ENCODE measurements at regions not wholly inside any gene's neighbourhood (a gene's known extent, or its start where the extent isn't known, plus 50 kb on each side); places are given as distances from the start of the nearest gene placed in this dataset.
A peak's percentile ranks its signal among the peaks of the same experiment; 100 is the strongest.

- DNase-seq (no peak), ATAC-seq (no peak)
- Histone ChIP-seq H3K4me1 (peaks cover 29% of the 10 kb centered on the region), H3K27me3 (no peaks in the 10 kb centered on the region), H3K27ac (no peak overlapping the region), H3K4me3 (no peak overlapping the region), H3K9me3 (no peaks in the 10 kb centered on the region), H3K36me3 (replicated peaks in 1 of 2; ENCODE audit: insufficient read depth in 1 of 2, low read depth in 2 of 2) (no peaks in the 10 kb centered on the region)
- intact Hi-C loops (cut with DNase I): no loop called here
- TF ChIP-seq POLR2A (IDR thresholded peaks at IDR 0.05): no peak
- TF ChIP-seq CTCF (IDR thresholded peaks at IDR 0.05): no peak
- 67 to 80% methylated on average over 5 of the region's 5 CpGs for WGBS, 2 donors
Measured at GRCh38 chr1:214220891-214221290, 60.1 kb upstream of the SMYD2 start.

DNA sequence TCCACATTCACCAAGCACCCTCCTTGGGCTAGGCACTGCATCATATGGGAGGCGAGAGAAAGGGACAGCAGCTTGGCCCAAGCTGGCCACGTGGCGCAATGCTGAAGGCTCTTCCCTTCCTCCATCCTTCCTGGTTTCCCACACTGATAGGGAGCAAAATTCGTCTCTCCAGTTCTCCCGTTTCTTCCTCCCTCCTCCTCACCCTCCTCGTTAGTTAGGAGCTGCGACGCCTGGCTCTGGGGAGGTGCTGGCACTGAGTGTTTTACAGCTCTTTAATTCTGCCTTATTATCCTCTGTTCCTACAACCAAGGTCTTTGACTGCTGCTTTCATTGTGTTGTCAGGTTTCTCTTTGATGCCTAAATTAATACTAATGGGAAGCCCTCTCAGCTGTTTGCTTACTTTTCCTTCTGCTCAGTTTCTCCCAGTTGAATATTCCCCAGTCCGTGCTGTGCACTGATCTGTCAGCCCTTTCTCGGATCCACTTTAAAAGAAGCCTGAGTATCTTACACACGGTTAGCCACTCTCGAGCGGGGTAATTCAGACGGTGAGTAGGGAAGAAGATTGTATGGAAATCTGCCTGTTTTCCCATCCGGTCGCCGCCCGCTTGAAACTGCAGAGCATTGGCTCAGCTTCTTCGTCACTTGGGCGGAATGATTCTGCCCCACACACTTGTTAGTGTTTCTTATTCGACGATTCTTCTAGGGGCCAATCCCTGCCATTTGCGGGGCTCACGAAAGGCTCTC lies 56.2 kb upstream of the SMYD2 start:
- intact Hi-C loops (cut with DNase I): no loop called here
- H3K9me3 ChIP-seq: no peaks in the 10 kb centered on the region
- H3K27ac ChIP-seq: no peak overlapping the region
- H3K4me1 ChIP-seq: peaks cover 8% of the 10 kb centered on the region
- DNase-seq: peak in 2 of 4 donors; percentile 11 to 15
- H3K36me3 ChIP-seq (replicated peaks in 1 of 2; ENCODE audit: insufficient read depth in 1 of 2, low read depth in 2 of 2): no peaks in the 10 kb centered on the region
- H3K4me3 ChIP-seq: no peak overlapping the region
- TF ChIP-seq CTCF (IDR thresholded peaks at IDR 0.05) (no peak), POLR2A (IDR thresholded peaks at IDR 0.05) (no peak)
- H3K27me3 ChIP-seq: no peaks in the 10 kb centered on the region
- peak; percentile 48 for ATAC-seq
- 14 to 15% methylated on average over 24 of the region's 24 CpGs for whole genome bisulfite sequencing, 2 donors

GRCh38 chr1:214228976-214229375 lies 52.0 kb upstream of the SMYD2 start:
- WGBS, 2 donors: 81 to 83% methylated on average over 3 of the region's 3 CpGs
- no peaks in the 10 kb centered on the region for H3K36me3 ChIP-seq (replicated peaks in 1 of 2; ENCODE audit: insufficient read depth in 1 of 2, low read depth in 2 of 2)

GRCh38 chr1:214229736-214230135 lies 51.2 kb upstream of the SMYD2 start:
- Histone ChIP-seq H3K36me3 (replicated peaks in 1 of 2; ENCODE audit: insufficient read depth in 1 of 2, low read depth in 2 of 2) (no peaks in the 10 kb centered on the region), H3K27ac (no peak overlapping the region), H3K27me3 (no peaks in the 10 kb centered on the region), H3K4me3 (no peak overlapping the region), H3K4me1 (peaks cover 3% of the 10 kb centered on the region), H3K9me3 (no peaks in the 10 kb centered on the region)
- ATAC-seq (no peak), DNase-seq (no peak)
- intact Hi-C loops (cut with DNase I): no loop called here
- WGBS, 2 donors: 83 to 87% methylated on average over 4 of the region's 4 CpGs
- TF ChIP-seq CTCF (IDR thresholded peaks at IDR 0.05): no peak
- TF ChIP-seq POLR2A (IDR thresholded peaks at IDR 0.05): no peak

More at GRCh38 chr1:214228976-214229375, 52.0 kb upstream of the SMYD2 start:
- ATAC-seq: no peak
- TF ChIP-seq CTCF (IDR thresholded peaks at IDR 0.05) (no peak), POLR2A (IDR thresholded peaks at IDR 0.05) (no peak)
- no peak overlapping the region for H3K27ac ChIP-seq
- H3K4me3 ChIP-seq: no peak overlapping the region
- H3K27me3 ChIP-seq: no peaks in the 10 kb centered on the region
- intact Hi-C loops (cut with DNase I): no loop called here
- peaks cover 8% of the 10 kb centered on the region for H3K4me1 ChIP-seq
- no peaks in the 10 kb centered on the region for H3K9me3 ChIP-seq
- DNase-seq: no peak

Data from body of pancreas (tissue), 4 donors.